Pancreas (tissue), 10 donors: ENCODE measurements at regions not wholly inside any gene's neighbourhood (a gene's known extent, or its start where the extent isn't known, plus 50 kb on each side); places are given as distances from the start of the nearest gene placed in this dataset.

ENCODE experiments used
- ATAC-seq, 4 donors: fragments of 200-7000 bp; cut with Tn5 transposase; one replicate each; pipeline versions ENCODE4 v1.8.0 to v1.9.1; 2020; ENCODE audit warnings: mild to moderate bottlenecking in 4 of 4, moderate library complexity in 4 of 4
- DNase-seq, 6 donors: peaks; one replicate each; pipeline ENCODE4 v3.0.0-alpha.2; 2020
- FAIRE-seq: peaks from 2 replicates; lab custom pipeline; 2012; peaks lifted over from hg19 to GRCh38; lab: Jason Lieb, UNC
- H3K27ac ChIP-seq, 4 donors: fragments of 200-600 bp; sonication (generic); 1 replicate in 3 of 4; 2 replicates in 1 of 4; pipeline versions ENCODE4 v1.5.0 to v1.8.0; 2020
- H3K27me3 ChIP-seq, 4 donors: fragments of 200-600 bp; one replicate each; pipeline ENCODE4 v1.8.0; 2021
- H3K36me3 ChIP-seq, 3 donors: fragments of 200-600 bp; sonication (generic) in 1 of 3; one replicate each; pipeline versions ENCODE4 v1.5.0 to v1.8.0; 2020 to 2021
- H3K4me1 ChIP-seq, 3 donors: fragments of 200-600 bp; one replicate each; pipeline ENCODE4 v1.8.0; 2021
- H3K4me3 ChIP-seq, 4 donors: fragments of 200-600 bp; sonication (generic) in 2 of 4; one replicate each; pipeline versions ENCODE4 v1.5.0 to v1.8.0; 2020 to 2021
- H3K9me3 ChIP-seq, 4 donors: fragments of 200-600 bp; one replicate each; pipeline ENCODE4 v1.8.0; 2021
- WGBS, 2 donors: extraction: QIAGEN DNeasy Blood & Tissue Kit; methylation state at CpG; one replicate each; pipeline ENCODE4 v1.1.7; 2013; 5-methylcytosine and 5-hydroxymethylcytosine counted together
- intact Hi-C, 3 donors: fragments of 100-400 bp; cut with DNase I; formaldehyde crosslinking; loops; one replicate each; pipeline versions ENCODE4 v1.11.1 to v1.14.2; 2022
- TF ChIP-seq, protein P1 (sequence below), 4 donors: fragments of 200-600 bp; sonication (generic) in 3 of 4; IDR thresholded peaks; one replicate each; pipeline versions ENCODE4 v1.5.0 to v1.8.0; 2021; ENCODE audit warnings: antibody characterized with exemption in 4 of 4
- donor health status: healthy with polysubstance abuse.
- donor health status: DM: no; HTN: no; CAD: no; lungs with moderate emphysema.
- donor health status: DM: no; HTN: no; CAD: no.
- donor health status: control.
- donor health status: control.
- donor health status: Bipolar disorder and iron deficiency.
- donor health status: DM: yes; HTN: yes; CAD: no.
- donor health status: DM: no; HTN: no; CAD: no.
- donor health status: DM: no; HTN: no; CAD: no.
- donor health status: DM: yes; HTN: yes; CAD: no.

DNA sequence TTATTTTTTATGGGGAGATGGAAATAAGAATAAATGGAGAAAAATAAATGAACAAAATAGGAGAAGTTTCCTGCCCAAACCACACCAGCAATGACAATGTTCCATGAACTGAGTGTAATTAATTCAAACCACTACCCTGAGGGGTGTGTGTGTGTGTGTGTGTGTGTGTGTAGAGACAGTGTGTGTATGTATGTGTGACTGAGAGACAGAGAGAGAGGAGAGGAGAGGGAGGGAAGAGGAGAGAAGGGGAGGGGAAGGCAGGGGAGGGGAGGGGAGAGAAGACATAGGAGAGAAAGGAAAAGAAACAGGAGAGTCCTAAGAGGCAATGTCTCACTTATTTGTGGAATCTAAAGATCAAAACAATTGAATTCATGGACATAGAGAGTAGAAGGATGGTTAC is 65.0 kb upstream of the POU2AF1 start:
- FAIRE-seq, result no peak
- TF ChIP-seq, protein P1, sequence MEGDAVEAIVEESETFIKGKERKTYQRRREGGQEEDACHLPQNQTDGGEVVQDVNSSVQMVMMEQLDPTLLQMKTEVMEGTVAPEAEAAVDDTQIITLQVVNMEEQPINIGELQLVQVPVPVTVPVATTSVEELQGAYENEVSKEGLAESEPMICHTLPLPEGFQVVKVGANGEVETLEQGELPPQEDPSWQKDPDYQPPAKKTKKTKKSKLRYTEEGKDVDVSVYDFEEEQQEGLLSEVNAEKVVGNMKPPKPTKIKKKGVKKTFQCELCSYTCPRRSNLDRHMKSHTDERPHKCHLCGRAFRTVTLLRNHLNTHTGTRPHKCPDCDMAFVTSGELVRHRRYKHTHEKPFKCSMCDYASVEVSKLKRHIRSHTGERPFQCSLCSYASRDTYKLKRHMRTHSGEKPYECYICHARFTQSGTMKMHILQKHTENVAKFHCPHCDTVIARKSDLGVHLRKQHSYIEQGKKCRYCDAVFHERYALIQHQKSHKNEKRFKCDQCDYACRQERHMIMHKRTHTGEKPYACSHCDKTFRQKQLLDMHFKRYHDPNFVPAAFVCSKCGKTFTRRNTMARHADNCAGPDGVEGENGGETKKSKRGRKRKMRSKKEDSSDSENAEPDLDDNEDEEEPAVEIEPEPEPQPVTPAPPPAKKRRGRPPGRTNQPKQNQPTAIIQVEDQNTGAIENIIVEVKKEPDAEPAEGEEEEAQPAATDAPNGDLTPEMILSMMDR (IDR thresholded peaks at IDR 0.05), result no peak
- no peak for DNase-seq
- no peaks in the 10 kb centered on the region for H3K36me3 ChIP-seq
- no peak overlapping the region for H3K4me3 ChIP-seq
- no peaks in the 10 kb centered on the region for H3K9me3 ChIP-seq
- ATAC-seq, result no peak
- no peaks in the 10 kb centered on the region for H3K27me3 ChIP-seq
- no peak overlapping the region for H3K27ac ChIP-seq
- intact Hi-C loops, result no loop called here
- H3K4me1 ChIP-seq, result peaks cover 11 to 16% (median 13%) of the 10 kb centered on the region in 3 donors

DNA sequence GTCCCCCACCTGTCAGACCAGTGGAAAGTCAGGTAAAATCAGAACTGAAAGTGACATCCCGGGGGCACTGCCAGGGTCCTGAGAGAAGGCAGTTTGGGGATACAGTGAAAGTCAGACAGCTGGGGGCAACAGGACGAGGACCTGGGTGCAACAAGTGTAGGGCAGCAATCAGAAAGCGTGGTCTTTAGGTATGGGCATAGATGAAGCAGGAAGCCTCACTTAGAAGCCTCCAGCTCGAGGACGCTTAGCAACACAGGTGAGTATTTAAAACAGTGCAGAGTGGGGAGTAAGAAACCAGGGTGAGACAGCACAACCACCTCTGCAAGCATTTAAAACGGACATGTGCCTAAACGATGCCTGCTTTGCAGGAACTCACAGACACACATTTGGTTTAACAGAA is 64.6 kb upstream of the POU2AF1 start:
- intact Hi-C loops, result no loop called here
- TF ChIP-seq, protein P1 (IDR thresholded peaks at IDR 0.05), result no peak
- no peak for ATAC-seq
- Histone ChIP-seq H3K9me3 (no peaks in the 10 kb centered on the region), H3K4me3 (no peak overlapping the region), H3K4me1 (peaks cover 13 to 20% (median 14%) of the 10 kb centered on the region in 3 donors), H3K27me3 (no peaks in the 10 kb centered on the region), H3K36me3 (no peaks in the 10 kb centered on the region), H3K27ac (no peak overlapping the region)
- DNase-seq, result no peak
- no peak for FAIRE-seq
- 84 to 86% methylated on average over 7 of the region's 7 CpGs for WGBS, 2 donors

DNA sequence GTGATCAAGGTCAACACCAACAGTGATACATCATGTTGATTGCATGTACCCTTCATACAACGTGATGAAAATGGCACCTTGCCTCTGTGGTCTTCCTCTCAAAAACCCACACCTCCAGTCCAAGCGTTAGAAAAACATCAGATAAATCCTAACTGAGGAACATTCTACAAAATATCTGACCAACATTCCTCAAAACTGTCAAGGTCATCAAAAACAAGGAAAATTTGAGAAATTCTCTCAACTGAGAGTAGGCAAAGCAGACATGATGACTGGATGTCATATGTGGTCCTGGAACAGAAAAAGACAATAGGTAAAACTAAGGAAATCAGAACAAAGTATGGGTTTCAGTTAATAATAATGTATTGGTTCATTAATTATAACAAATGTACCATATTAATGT is 64.0 kb upstream of the POU2AF1 start:
- 43 to 46% methylated on average over 2 of the region's 2 CpGs for WGBS, 2 donors
- H3K27me3 ChIP-seq, result no peaks in the 10 kb centered on the region
- no peaks in the 10 kb centered on the region for H3K9me3 ChIP-seq
- no peak overlapping the region for H3K4me3 ChIP-seq
- DNase-seq (no peak), FAIRE-seq (no peak), ATAC-seq (no peak)
- TF ChIP-seq, protein P1 (IDR thresholded peaks at IDR 0.05), result no peak
- H3K36me3 ChIP-seq, result no peaks in the 10 kb centered on the region
- intact Hi-C loops, result no loop called here
- peaks cover 13 to 26% (median 20%) of the 10 kb centered on the region in 3 donors for H3K4me1 ChIP-seq
- H3K27ac ChIP-seq, result no peak overlapping the region

DNA sequence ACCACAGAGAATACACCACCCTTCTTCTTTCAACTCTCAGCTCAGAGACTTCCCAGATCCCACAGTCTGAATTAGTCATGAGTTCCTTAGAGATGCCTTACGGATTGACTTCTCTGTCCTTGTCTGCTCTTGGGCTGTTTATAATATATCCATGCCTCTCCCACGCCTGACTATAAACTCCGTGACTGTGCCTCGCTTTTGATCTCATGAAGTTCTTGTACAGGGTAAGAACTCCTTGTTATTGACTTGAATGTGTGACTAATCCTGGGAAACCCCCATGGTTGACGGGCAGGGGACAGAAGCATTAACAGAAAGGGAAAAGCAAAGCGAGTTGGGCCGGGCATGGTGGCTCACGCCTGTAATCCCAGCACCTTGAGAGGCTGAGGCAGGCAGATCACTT is 62.4 kb upstream of the POU2AF1 start:
- Histone ChIP-seq H3K27ac (peak overlapping the region in 2 of 4 donors; percentile 22 to 58), H3K4me3 (no peak overlapping the region), H3K9me3 (no peaks in the 10 kb centered on the region), H3K4me1 (peaks cover 13 to 29% (median 23%) of the 10 kb centered on the region in 3 donors), H3K36me3 (no peaks in the 10 kb centered on the region), H3K27me3 (no peaks in the 10 kb centered on the region)
- FAIRE-seq (no peak), ATAC-seq (peak in 2 of 4 donors; percentile 19 to 43), DNase-seq (no peak)
- 84 to 88% methylated on average over 8 of the region's 8 CpGs for whole genome bisulfite sequencing, 2 donors
- TF ChIP-seq, protein P1 (IDR thresholded peaks at IDR 0.05), result no peak
- intact Hi-C loops, result no loop called here

DNA sequence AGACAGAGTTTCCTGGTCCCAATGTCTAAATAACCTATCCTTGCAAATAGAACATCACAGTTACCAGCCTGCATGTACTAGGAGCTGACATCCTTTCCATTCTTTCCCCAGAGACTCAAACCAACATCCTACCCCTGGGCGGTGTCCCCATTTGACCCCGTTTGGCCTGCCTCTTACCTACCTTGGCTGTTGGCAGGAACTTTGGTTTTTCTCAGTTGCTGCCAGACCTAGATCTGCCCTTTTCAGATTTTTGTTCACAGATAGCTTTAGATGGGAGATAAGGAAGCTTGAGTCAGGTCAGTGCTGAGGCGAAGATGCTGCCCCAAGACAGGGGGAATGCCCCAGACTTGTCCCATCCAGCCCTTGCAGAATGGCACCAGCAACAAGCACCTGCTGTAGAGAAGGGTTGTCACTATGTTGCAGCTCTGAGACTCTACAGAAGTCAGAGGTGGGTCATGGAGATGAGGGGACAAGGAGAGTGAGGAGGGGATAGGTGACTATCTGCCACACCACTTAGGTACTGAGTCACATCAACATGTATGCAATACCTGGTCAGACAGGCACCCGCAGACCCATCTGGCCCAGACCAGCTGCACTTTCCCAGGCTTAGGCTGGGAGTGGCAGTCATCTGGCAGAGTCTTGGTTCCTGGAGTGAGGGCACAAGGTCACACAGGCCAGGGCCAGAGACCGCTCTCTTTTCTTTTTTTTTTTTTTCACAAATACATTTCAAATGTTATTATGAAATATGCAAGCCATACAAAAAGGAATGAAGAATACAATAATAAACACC is 61.5 kb upstream of the POU2AF1 start:
- FAIRE-seq (no peak), ATAC-seq (peak; percentile 90 to 94 (median 92)), DNase-seq (peak; percentile 72 to 91 (median 90))
- no peak overlapping the region for H3K4me3 ChIP-seq
- peak overlapping the region in 3 of 4 donors; percentile 28 to 58 (median 29) for H3K27ac ChIP-seq
- H3K9me3 ChIP-seq, result no peaks in the 10 kb centered on the region
- peaks cover 13 to 29% (median 23%) of the 10 kb centered on the region in 3 donors for H3K4me1 ChIP-seq
- H3K36me3 ChIP-seq, result no peaks in the 10 kb centered on the region
- 44 to 45% methylated on average over 5 of the region's 5 CpGs for WGBS, 2 donors
- no peaks in the 10 kb centered on the region for H3K27me3 ChIP-seq
- intact Hi-C loops, result no loop called here
- TF ChIP-seq, protein P1 (IDR thresholded peaks at IDR 0.05), result no peak
